GM23338 (cell line): ENCODE measurements at regions not wholly inside any gene's neighbourhood (a gene's known extent, or its start where the extent isn't known, plus 50 kb on each side); places are given as distances from the start of the nearest gene placed in this dataset.

Experiments
- CREB1 ChIP-seq: fragments of 250-450 bp; sonication (Bioruptor Pico); IDR thresholded peaks from 2 replicates; pipeline ENCODE4 v1.5.0; 2020; ENCODE audit warnings: low read depth, mild to moderate bottlenecking, moderate library complexity
- EZH2 ChIP-seq: fragments of 200-600 bp; sonication (generic); IDR thresholded peaks from one replicate; pipeline ENCODE4 v1.8.0; 2017; ENCODE audit warnings: antibody characterized with exemption, mild to moderate bottlenecking, low read depth; ENCODE audit not compliant: unreplicated experiment
- JUNB ChIP-seq: IDR thresholded peaks from one replicate; pipeline ENCODE4 v1.6.1; 2016; ENCODE audit warnings: antibody characterized with exemption; ENCODE audit not compliant: unreplicated experiment
- NANOG ChIP-seq: IDR thresholded peaks from 2 replicates; pipeline ENCODE4 v1.6.1; 2016; ENCODE audit warnings: antibody characterized with exemption, borderline replicate concordance
- POLR2AphosphoS5 ChIP-seq: IDR thresholded peaks from 2 replicates; pipeline ENCODE4 v1.6.1; 2016; ENCODE audit warnings: antibody characterized with exemption, low read depth
- STAT1 ChIP-seq: IDR thresholded peaks from one replicate; pipeline ENCODE4 v1.6.1; 2016; ENCODE audit warnings: antibody characterized with exemption; ENCODE audit not compliant: unreplicated experiment
- ZNF331 ChIP-seq: fragments of 250-450 bp; sonication (Bioruptor Pico); IDR thresholded peaks from 2 replicates; pipeline ENCODE4 v1.5.0; 2020; ENCODE audit warnings: low read depth, mild to moderate bottlenecking, moderate library complexity
- TF ChIP-seq, protein P1 (sequence below): IDR thresholded peaks from one replicate; pipeline ENCODE4 v1.6.1; 2018; ENCODE audit warnings: antibody characterized with exemption; ENCODE audit not compliant: unreplicated experiment
- TF ChIP-seq, protein P2 (sequence below), 2 experiments: fragments of 200-600 bp in 1 of 2; sonication (generic) in 1 of 2; conservative IDR thresholded peaks; 2 replicates each; pipeline versions ENCODE4 v1.5.1 to v1.6.1; 2016 to 2017; ENCODE audit warnings: antibody characterized with exemption in 2 of 2, low read depth in 2 of 2, mild to moderate bottlenecking in 2 of 2, moderate library complexity in 1 of 2
- TF ChIP-seq, protein P3 (sequence below): IDR thresholded peaks from 2 replicates; pipeline ENCODE4 v1.6.1; 2016; ENCODE audit warnings: antibody characterized with exemption

DNA sequence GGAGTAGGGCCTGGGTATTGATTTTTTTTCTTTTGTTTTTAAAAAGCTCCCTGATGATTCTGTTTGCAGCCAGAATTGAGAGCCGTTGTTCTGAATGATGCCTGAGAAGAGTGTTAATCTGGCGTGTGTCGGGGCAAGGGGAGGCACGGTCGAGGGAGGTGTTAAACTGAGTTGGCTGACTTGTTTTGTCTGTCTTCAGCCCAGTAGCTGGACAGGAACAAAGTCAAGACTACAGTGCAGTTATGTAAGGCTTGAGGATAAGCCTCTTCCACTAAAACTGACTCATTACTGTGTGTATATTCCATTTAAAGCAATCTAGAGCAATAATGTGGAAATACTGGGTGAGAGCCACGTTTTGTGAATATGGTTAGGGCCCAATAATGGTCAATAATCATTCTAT is 119.0 kb upstream of the DLG1 start:
- TF ChIP-seq, protein P1, sequence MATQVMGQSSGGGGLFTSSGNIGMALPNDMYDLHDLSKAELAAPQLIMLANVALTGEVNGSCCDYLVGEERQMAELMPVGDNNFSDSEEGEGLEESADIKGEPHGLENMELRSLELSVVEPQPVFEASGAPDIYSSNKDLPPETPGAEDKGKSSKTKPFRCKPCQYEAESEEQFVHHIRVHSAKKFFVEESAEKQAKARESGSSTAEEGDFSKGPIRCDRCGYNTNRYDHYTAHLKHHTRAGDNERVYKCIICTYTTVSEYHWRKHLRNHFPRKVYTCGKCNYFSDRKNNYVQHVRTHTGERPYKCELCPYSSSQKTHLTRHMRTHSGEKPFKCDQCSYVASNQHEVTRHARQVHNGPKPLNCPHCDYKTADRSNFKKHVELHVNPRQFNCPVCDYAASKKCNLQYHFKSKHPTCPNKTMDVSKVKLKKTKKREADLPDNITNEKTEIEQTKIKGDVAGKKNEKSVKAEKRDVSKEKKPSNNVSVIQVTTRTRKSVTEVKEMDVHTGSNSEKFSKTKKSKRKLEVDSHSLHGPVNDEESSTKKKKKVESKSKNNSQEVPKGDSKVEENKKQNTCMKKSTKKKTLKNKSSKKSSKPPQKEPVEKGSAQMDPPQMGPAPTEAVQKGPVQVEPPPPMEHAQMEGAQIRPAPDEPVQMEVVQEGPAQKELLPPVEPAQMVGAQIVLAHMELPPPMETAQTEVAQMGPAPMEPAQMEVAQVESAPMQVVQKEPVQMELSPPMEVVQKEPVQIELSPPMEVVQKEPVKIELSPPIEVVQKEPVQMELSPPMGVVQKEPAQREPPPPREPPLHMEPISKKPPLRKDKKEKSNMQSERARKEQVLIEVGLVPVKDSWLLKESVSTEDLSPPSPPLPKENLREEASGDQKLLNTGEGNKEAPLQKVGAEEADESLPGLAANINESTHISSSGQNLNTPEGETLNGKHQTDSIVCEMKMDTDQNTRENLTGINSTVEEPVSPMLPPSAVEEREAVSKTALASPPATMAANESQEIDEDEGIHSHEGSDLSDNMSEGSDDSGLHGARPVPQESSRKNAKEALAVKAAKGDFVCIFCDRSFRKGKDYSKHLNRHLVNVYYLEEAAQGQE, result no peak
- TF ChIP-seq, protein P2, sequence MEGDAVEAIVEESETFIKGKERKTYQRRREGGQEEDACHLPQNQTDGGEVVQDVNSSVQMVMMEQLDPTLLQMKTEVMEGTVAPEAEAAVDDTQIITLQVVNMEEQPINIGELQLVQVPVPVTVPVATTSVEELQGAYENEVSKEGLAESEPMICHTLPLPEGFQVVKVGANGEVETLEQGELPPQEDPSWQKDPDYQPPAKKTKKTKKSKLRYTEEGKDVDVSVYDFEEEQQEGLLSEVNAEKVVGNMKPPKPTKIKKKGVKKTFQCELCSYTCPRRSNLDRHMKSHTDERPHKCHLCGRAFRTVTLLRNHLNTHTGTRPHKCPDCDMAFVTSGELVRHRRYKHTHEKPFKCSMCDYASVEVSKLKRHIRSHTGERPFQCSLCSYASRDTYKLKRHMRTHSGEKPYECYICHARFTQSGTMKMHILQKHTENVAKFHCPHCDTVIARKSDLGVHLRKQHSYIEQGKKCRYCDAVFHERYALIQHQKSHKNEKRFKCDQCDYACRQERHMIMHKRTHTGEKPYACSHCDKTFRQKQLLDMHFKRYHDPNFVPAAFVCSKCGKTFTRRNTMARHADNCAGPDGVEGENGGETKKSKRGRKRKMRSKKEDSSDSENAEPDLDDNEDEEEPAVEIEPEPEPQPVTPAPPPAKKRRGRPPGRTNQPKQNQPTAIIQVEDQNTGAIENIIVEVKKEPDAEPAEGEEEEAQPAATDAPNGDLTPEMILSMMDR (conservative IDR thresholded peaks at IDR 0.05; ENCODE audit: low read depth in 2 of 2), result no peak
- no peak for TF ChIP-seq NANOG
- TF ChIP-seq ZNF331 (CRISPR knock-in tag), result no peak
- TF ChIP-seq JUNB, result no peak
- no peak for TF ChIP-seq EZH2
- no peak for TF ChIP-seq STAT1
- TF ChIP-seq POLR2AphosphoS5, result no peak
- TF ChIP-seq, protein P3, sequence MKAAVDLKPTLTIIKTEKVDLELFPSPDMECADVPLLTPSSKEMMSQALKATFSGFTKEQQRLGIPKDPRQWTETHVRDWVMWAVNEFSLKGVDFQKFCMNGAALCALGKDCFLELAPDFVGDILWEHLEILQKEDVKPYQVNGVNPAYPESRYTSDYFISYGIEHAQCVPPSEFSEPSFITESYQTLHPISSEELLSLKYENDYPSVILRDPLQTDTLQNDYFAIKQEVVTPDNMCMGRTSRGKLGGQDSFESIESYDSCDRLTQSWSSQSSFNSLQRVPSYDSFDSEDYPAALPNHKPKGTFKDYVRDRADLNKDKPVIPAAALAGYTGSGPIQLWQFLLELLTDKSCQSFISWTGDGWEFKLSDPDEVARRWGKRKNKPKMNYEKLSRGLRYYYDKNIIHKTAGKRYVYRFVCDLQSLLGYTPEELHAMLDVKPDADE, result no peak
- no peak for TF ChIP-seq CREB1
